Smooth muscle cell (in vitro differentiated cells): ENCODE measurements at regions not wholly inside any gene's neighbourhood (a gene's known extent, or its start where the extent isn't known, plus 50 kb on each side); places are given as distances from the start of the nearest gene placed in this dataset.

Experiments
- DNase-seq: peaks from one replicate; lab custom pipeline; 2025; ENCODE audit not compliant: unreplicated experiment; lab: John Stamatoyannopoulos, UW
- H2AFZ ChIP-seq: fragments of 200-600 bp; sonication (generic); 2 replicates; pipeline ENCODE4 v1.6.0; 2016; ENCODE audit warnings: antibody characterized with exemption, low read depth, mild to moderate bottlenecking
- H3F3A ChIP-seq: fragments of 200-600 bp; sonication (generic); 2 replicates; pipeline ENCODE4 v1.6.0; 2017; ENCODE audit warnings: antibody characterized with exemption, low read depth
- H3K27ac ChIP-seq: fragments of 200-600 bp; sonication (generic); 2 replicates; pipeline ENCODE4 v1.5.1; 2016; ENCODE audit warnings: low read depth, mild to moderate bottlenecking
- H3K27me3 ChIP-seq: fragments of 200-600 bp; sonication (generic); 2 replicates; pipeline ENCODE4 v1.6.1; 2016; ENCODE audit warnings: low read depth, mild to moderate bottlenecking
- H3K36me3 ChIP-seq: fragments of 200-600 bp; sonication (generic); 2 replicates; pipeline ENCODE4 v1.5.1; 2016; ENCODE audit warnings: low read depth
- H3K4me1 ChIP-seq: fragments of 200-600 bp; sonication (generic); 2 replicates; pipeline ENCODE4 v1.5.1; 2016; ENCODE audit warnings: low read depth
- H3K4me2 ChIP-seq: fragments of 200-600 bp; sonication (generic); 2 replicates; pipeline ENCODE4 v1.6.0; 2016; ENCODE audit warnings: mild to moderate bottlenecking
- H3K4me3 ChIP-seq: fragments of 200-600 bp; sonication (generic); 2 replicates; pipeline ENCODE4 v1.5.1; 2016; ENCODE audit warnings: mild to moderate bottlenecking
- H3K79me2 ChIP-seq: fragments of 200-600 bp; sonication (generic); 2 replicates; pipeline ENCODE4 v1.6.0; 2016; ENCODE audit warnings: low read depth, mild to moderate bottlenecking
- H3K9ac ChIP-seq: fragments of 200-600 bp; sonication (generic); 2 replicates; pipeline ENCODE4 v1.6.0; 2016; ENCODE audit warnings: low read depth
- H3K9me3 ChIP-seq: fragments of 200-600 bp; sonication (generic); replicated peaks from 2 replicates; pipeline ENCODE4 v1.5.1; 2016; ENCODE audit warnings: low read depth
- H4K20me1 ChIP-seq: fragments of 200-600 bp; sonication (generic); 2 replicates; pipeline ENCODE4 v1.6.0; 2016; ENCODE audit warnings: low read depth
- WGBS: methylation state at CpG from one replicate; pipeline ENCODE4 v1.1.7; 2016; ENCODE audit warnings: low lambda C conversion rate; 5-methylcytosine and 5-hydroxymethylcytosine counted together
- TF ChIP-seq, protein P1 (sequence below): fragments of 200-600 bp; sonication (generic); IDR thresholded peaks from 2 replicates; pipeline ENCODE4 v1.5.1; 2017; ENCODE audit warnings: borderline replicate concordance, mild to moderate bottlenecking, antibody characterized with exemption; ENCODE audit not compliant: insufficient read depth, poor library complexity, severe bottlenecking

DNA sequence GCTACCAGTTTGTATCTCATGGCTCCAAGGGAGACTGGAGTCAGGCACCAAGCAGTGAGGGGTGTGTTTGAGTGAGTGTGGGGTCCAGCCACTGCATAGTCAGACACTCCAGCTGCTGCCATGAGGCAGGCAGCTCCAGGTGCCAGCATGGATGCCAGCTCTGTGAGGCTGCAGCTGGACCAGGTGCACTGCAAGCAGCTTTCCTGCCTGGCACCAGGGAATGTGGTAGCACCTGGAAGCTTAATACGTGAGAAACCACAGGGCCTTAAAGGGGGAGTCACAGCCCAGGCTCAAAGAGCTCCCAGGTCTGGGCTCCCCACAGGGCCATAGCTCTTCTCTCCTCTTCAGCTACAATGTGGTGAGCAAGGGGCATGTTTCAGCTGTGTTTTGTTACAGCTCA lies 817.8 kb upstream of the LUZP2 start:
- H3K4me1 ChIP-seq, result no peaks in the 10 kb centered on the region
- H3F3A ChIP-seq, result no peaks in the 10 kb centered on the region
- H2AFZ ChIP-seq, result no peak overlapping the region
- H3K4me3 ChIP-seq, result no peak overlapping the region
- TF ChIP-seq, protein P1, sequence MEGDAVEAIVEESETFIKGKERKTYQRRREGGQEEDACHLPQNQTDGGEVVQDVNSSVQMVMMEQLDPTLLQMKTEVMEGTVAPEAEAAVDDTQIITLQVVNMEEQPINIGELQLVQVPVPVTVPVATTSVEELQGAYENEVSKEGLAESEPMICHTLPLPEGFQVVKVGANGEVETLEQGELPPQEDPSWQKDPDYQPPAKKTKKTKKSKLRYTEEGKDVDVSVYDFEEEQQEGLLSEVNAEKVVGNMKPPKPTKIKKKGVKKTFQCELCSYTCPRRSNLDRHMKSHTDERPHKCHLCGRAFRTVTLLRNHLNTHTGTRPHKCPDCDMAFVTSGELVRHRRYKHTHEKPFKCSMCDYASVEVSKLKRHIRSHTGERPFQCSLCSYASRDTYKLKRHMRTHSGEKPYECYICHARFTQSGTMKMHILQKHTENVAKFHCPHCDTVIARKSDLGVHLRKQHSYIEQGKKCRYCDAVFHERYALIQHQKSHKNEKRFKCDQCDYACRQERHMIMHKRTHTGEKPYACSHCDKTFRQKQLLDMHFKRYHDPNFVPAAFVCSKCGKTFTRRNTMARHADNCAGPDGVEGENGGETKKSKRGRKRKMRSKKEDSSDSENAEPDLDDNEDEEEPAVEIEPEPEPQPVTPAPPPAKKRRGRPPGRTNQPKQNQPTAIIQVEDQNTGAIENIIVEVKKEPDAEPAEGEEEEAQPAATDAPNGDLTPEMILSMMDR, result no peak
- no peak overlapping the region for H3K9ac ChIP-seq
- H3K4me2 ChIP-seq, result no peak overlapping the region
- no peaks in the 10 kb centered on the region for H3K79me2 ChIP-seq
- H3K27me3 ChIP-seq, result no peaks in the 10 kb centered on the region
- H3K36me3 ChIP-seq, result no peaks in the 10 kb centered on the region
- 84% methylated on average over 1 of the region's 1 CpG for WGBS
- no peak for DNase-seq
- no peaks in the 10 kb centered on the region for H3K9me3 ChIP-seq
- H4K20me1 ChIP-seq, result no peaks in the 10 kb centered on the region
- no peak overlapping the region for H3K27ac ChIP-seq

DNA sequence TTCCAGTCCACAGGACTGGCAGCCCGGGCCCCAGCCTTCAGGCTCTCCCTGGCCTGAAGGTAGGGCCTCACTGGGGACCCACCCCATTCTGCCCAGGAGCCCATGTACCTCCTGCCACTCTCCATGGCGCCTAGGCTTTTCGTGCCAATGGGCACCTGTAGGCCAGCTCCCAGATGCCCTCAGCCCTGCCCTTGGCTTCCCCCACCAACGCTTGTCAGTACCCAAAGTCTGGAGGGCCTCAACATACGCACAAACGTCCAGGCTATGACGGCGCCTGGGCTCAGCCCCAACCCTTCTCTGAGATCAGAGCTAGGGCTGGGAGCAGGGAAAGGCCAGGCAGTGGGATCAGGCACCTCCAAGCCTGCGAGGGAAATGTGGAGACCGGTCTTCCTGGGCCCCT lies 816.9 kb upstream of the LUZP2 start:
- 97% methylated on average over 10 of the region's 10 CpGs for WGBS

DNA sequence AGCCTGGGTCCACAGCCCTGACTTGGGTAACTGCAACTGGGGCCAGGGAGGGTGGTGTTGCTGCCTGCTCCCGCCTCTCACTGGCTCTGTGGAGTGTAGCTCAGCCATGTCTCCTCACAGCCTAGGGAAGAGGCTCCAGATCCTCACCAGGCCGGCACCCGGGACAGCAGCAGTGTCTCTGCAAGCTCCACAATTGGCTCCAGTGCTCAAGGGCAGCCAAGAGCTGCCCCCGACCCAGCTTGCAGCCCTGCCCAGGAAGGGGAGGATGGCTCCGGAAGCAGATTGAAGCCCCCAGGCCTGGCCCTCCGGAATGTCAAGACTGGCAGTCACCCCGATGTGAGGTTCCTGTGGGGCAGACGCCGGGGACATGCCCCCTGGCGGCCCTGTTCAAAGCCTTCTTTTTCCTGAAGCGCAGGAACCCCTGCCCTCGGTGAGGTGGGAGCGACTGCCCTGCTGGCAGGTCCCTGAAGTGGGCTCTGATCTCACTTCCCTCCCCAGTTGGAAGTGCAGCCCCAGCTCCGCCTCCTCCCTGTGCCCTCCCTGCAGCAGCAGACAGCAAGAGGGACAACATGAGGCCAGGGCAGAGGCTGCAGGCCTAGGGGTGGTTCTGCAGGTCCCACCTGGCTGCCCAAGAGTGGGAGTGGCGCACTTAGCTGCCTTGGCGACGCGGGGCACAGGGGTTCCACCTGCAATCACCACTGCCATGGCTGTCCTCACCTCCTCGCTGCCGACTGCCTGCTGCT lies 816.2 kb upstream of the LUZP2 start:
- no peaks in the 10 kb centered on the region for H3F3A ChIP-seq
- no peaks in the 10 kb centered on the region for H3K27me3 ChIP-seq
- no peak for DNase-seq
- no peak overlapping the region for H3K4me2 ChIP-seq
- no peak overlapping the region for H3K27ac ChIP-seq
- no peak overlapping the region for H3K9ac ChIP-seq
- no peaks in the 10 kb centered on the region for H4K20me1 ChIP-seq
- TF ChIP-seq, protein P1, result no peak
- H2AFZ ChIP-seq, result no peak overlapping the region
- no peaks in the 10 kb centered on the region for H3K9me3 ChIP-seq
- no peaks in the 10 kb centered on the region for H3K79me2 ChIP-seq
- no peak overlapping the region for H3K4me3 ChIP-seq
- no peaks in the 10 kb centered on the region for H3K36me3 ChIP-seq
- WGBS, result 95% methylated on average over 20 of the region's 20 CpGs
- H3K4me1 ChIP-seq, result no peaks in the 10 kb centered on the region

More for the DNA sequence above, 816.9 kb upstream of the LUZP2 start:
- no peak overlapping the region for H3K9ac ChIP-seq
- no peak overlapping the region for H3K27ac ChIP-seq
- no peaks in the 10 kb centered on the region for H3K79me2 ChIP-seq
- DNase-seq, result no peak
- TF ChIP-seq, protein P1, result no peak
- no peak overlapping the region for H3K4me3 ChIP-seq
- no peaks in the 10 kb centered on the region for H3K4me1 ChIP-seq
- H3K9me3 ChIP-seq, result no peaks in the 10 kb centered on the region
- no peak overlapping the region for H2AFZ ChIP-seq
- H3K27me3 ChIP-seq, result no peaks in the 10 kb centered on the region
- H3K4me2 ChIP-seq, result no peak overlapping the region
- H3K36me3 ChIP-seq, result no peaks in the 10 kb centered on the region
- H3F3A ChIP-seq, result no peaks in the 10 kb centered on the region
- no peaks in the 10 kb centered on the region for H4K20me1 ChIP-seq

DNA sequence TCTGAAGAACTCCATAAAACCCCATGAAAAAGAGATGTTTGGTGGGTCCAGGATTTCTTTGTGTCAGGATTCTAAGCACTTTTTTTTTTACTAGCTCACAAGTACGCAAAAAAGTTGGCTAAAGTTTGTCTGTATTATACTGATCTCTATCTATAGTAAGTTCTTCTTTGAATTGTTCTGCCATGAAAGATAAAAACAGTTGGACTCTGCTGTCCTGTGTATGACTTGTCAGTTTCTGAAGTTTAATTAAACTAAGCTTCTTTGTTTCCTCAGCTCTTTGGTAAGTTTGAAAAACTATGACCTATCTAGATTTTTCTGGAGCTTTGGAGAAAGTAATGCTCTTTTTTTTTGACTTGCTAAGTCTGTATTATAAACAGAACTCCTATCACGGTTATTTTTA lies 812.2 kb upstream of the LUZP2 start:
- Histone ChIP-seq H4K20me1 (no peaks in the 10 kb centered on the region), H3K4me1 (no peaks in the 10 kb centered on the region), H3K9me3 (no peaks in the 10 kb centered on the region), H2AFZ (no peak overlapping the region), H3K4me2 (no peak overlapping the region), H3K9ac (no peak overlapping the region), H3K36me3 (no peaks in the 10 kb centered on the region), H3K27ac (no peak overlapping the region), H3K79me2 (no peaks in the 10 kb centered on the region), H3K27me3 (no peaks in the 10 kb centered on the region), H3F3A (no peaks in the 10 kb centered on the region), H3K4me3 (no peak overlapping the region)
- no peak for DNase-seq
- TF ChIP-seq, protein P1, result no peak
- 77% methylated on average over 2 of the region's 2 CpGs for WGBS
